PC-3 (cell line): ENCODE measurements at regions not wholly inside any gene's neighbourhood (a gene's known extent, or its start where the extent isn't known, plus 50 kb on each side); places are given as distances from the start of the nearest gene placed in this dataset.

Experiments used
- EZH2 ChIP-seq: fragments of 300-600 bp; sonication (generic); IDR thresholded peaks from one replicate; pipeline ENCODE4 v1.6.1; 2017; ENCODE audit warnings: antibody characterized with exemption, mild to moderate bottlenecking, low read length; ENCODE audit not compliant: unreplicated experiment
- TF ChIP-seq, protein P1 (sequence below): fragments of 300-600 bp; sonication (generic); conservative IDR thresholded peaks from 2 replicates; pipeline ENCODE4 v1.5.1; 2017; ENCODE audit warnings: antibody characterized with exemption, low read depth, mild to moderate bottlenecking, low read length

DNA sequence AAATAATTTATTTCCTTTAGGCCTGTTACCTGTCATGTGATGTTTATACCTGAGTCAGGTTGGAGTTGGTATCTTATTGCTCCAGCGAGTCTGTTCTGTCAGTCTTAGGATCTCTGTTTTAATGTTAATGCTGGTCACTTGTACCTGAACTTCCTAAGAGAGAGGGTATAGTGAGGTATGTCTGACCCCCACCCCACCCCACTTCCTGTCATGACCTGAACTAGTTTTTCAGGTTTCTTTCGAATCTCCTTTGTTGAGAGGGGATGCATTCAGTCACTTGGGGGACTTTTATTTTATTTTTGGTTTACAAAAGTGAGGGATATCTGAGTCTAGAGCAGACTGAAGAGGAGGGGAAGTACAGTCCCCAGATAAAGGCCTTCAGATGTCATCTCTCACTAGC is 769.0 kb upstream of the COBL start:
- TF ChIP-seq, protein P1, sequence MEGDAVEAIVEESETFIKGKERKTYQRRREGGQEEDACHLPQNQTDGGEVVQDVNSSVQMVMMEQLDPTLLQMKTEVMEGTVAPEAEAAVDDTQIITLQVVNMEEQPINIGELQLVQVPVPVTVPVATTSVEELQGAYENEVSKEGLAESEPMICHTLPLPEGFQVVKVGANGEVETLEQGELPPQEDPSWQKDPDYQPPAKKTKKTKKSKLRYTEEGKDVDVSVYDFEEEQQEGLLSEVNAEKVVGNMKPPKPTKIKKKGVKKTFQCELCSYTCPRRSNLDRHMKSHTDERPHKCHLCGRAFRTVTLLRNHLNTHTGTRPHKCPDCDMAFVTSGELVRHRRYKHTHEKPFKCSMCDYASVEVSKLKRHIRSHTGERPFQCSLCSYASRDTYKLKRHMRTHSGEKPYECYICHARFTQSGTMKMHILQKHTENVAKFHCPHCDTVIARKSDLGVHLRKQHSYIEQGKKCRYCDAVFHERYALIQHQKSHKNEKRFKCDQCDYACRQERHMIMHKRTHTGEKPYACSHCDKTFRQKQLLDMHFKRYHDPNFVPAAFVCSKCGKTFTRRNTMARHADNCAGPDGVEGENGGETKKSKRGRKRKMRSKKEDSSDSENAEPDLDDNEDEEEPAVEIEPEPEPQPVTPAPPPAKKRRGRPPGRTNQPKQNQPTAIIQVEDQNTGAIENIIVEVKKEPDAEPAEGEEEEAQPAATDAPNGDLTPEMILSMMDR: no peak
- no peak for TF ChIP-seq EZH2
